Fibroblast of skin of right quadriceps (primary cell): ENCODE measurements at regions not wholly inside any gene's neighbourhood (a gene's known extent, or its start where the extent isn't known, plus 50 kb on each side); places are given as distances from the start of the nearest gene placed in this dataset.
"Not testable (repeated sequence)": the region's sequence is repeated elsewhere in the genome, so short reads cannot be mapped to it uniquely, and the experiment has no call there.

Experiments used
- DNase-seq: peaks from one replicate; pipeline ENCODE4 v3.0.0-alpha.2; 2013

DNA sequence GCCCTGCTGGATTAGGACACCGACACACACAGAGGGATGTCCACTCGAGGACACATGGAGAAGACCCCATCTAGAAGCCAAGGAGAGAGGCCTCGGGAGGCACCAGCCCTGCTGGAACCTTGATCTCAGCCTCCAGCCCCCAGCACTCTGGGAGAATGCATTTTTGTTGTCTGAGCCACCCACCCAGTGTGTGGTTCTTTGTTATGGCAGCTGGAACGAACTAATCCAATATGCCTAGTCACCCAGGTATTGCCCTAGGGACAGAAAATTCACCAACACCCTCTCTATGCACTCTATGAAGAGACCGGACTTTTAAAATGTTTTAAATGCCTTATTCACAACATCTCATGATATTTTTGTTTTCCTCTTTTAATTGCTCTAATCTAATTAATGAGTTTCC, 117.4 kb downstream of the CRYAA start:
- DNase-seq = no peak

DNA sequence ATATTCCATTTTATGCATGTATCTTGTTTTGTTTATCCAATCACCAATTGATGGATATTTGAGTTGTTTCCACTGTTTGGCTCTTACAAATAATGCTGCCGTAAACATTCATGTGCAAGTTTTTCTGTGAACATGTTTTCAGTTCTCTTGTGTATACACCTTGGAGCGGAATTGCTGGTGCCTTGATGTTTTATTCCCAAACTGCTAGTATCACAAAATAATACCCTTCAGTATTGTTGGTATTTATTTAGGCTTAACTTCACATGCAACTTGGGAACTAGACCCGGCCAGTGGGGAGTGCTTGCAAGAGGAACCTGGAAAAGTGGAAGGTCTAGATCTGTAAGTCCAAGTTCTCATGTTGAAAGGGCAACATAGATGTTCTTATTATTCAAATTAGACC, 115.9 kb downstream of the CRYAA start:
- no peak for DNase-seq

DNA sequence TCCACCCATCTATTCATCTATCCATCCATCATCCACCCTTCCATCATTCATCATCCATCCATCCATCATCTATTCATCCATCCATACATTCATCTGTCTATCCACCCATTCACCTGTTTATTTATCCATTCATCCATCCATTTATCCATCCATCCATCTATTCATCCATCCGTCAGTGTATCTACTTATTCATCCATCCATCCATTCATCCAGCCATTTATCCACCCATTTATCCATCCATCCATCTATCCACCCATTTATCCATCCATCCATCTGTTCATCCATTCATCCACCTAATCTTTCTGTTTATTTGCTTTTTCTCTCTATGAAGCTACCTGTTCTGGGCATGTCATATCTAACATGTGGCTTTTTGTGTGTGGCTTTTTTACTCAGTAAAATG, 115.4 kb downstream of the CRYAA start:
- DNase-seq = no peak

DNA sequence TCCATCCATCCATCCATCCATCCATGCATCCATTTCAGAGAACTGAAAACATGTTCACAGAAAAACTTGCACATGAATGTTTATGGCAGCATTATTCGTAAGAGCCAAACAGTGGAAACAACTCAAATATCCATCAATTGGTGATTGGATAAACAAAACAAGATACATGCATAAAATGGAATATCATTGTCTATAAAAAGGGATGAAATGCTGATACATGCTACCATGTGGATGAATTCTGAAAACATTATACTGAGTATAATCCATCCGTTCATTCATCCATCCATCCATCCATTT, 115.1 kb downstream of the CRYAA start:
- DNase-seq = not testable (repeated sequence)

DNA sequence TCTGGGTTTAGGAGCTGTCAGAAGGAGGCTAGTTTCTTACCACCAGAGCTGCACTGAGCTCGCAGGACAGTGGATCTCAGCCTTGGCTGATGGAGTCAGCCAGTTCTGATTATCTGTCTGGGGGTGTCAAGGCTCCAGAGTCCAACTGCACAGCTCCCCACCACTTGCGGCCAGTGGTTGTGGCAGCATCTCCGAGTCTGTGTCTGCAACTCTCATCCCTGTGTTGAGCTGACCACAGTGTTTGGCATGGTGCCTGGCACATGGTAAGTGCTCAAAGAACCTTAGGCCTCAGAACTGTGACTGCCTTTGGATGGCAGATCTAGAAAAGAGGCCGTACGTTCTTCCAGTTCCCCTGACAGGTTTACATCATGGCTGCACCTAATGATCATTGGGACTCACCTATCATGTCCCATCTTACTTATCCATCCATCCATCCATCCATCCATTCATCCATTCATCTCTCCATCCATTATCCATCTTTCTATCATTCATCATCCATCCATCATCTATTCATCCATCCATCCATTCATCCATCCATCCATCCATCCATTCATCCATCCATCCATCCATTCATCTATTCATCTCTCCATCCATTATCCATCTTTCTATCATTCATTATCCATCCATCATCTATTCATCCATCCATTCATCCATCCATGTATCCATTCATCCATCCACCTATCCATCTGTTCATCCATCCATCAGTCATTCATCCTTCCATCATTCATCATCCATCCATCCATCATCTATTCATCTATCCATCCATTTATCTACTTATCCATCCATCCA, 114.5 kb downstream of the CRYAA start:
- no peak for DNase-seq

DNA sequence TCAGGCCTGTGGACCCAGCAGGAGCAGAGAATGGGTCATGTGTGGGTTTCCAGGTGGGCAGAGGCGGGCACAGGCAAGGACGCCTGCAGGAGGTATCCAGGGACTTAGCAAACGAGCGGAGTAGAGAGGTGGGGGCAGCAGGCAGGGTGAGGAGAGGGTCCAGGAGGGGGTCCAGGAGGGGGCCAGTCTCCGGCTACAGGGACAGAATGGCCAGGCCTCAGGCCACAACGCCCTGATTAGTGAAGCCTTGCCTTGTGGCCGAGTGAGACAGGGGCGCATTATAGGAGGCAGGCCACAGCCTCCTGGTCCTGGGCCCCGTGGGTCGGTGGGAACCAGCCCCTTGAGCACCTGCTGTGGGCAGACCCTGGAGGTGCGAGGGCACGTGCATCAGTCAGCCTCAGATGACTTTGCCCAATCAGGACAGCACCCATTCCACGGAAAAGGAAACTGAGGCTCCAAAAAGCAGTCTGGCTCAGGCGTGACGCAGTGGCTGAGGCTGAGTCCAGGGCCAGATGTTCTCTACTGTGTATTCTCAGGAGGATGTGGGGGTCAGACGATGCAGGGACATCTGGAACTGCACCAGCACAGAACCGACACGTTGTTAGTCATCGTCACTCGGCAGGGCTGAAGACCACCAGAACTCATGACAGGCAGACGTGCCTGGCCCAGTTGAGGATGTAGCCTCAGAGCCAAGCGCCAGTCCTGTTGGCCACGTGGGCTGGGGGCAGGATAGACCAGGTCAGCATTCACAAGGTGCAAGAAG, 113.7 kb downstream of the CRYAA start:
- DNase-seq = no peak

DNA sequence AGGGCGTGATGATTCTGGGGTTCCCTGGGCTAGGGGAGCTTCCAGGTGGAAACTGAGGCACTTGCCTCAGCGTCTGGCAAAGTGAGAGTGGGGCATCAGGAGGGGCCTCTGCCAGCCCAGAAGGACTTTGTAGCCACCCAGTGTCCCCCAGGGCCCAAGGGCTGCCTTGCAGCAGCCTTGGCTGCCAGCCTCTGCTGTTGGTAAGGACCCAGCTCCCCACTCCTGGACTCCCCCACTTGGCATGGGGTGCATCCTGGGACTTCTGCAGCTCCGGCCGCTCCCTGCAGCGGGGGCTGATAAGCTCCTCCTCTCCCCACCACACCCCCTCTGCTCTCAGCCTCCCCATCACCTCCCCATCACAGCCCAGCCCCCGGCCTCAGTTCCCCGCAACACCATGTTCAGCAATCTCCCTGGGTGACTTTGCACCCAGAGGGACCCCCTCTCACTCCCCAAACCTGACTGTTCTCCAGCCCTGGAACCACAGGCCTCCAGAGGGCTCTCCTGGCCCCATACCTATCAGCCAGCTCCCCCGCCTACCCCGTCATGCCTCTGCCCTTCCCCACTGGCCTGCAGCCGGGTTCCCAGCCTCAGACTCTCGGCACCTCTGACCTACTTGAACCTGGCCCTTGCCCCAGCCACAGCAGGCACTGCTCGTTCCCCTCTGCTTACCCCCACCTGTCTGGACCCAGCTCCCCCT, 113.0 kb downstream of the CRYAA start:
- DNase-seq = no peak

DNA sequence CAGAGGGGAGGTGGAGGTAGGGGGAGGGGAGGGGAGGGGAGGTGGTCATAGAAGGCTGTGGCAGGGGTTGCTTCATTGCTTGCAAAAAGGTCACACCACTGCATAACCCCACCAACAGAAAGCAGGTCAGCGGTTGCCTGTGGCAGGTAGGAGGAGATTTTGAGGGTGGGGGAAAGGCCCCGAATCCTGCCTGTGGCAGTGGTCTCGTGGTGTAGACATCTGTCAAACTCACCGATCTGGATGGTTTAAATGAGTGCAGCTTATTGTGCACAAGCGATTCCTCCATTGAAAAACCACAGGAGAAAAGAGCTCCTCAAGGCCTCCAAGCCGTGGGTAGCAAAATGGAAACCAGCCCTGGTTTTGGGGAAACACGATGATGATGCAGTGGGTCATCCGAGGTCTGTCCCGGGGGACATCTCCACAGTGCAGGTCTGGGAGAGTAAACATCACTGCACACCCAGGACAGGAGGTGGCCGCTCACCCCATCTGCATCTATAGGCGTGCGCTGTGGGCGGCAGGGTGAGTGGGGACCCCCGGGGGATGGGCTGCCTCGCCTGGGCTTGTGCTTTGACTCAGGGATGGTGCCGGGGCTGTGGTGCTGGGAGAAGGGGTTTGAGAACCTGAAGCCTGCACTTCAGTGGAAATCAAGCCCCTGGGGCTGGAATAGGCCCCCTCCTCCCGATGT, 112.3 kb downstream of the CRYAA start:
- no peak for DNase-seq

DNA sequence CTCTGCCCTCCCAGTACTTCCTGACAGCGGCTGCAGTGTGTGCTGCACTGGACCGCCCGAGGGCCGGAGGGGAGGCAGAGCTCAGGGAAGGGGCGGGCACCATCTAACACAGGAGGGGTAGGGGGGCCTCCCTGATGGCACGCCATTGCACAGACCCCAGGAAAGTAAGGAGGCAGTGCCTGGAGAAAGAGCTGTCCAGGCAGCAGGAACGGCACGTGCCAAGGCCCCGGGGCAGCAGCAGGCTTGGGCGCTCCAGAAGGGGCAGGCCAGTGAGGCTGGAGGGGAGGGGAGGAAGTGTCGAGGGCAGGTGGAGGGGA, 110.7 kb downstream of the CRYAA start:
- DNase-seq = no peak

DNA sequence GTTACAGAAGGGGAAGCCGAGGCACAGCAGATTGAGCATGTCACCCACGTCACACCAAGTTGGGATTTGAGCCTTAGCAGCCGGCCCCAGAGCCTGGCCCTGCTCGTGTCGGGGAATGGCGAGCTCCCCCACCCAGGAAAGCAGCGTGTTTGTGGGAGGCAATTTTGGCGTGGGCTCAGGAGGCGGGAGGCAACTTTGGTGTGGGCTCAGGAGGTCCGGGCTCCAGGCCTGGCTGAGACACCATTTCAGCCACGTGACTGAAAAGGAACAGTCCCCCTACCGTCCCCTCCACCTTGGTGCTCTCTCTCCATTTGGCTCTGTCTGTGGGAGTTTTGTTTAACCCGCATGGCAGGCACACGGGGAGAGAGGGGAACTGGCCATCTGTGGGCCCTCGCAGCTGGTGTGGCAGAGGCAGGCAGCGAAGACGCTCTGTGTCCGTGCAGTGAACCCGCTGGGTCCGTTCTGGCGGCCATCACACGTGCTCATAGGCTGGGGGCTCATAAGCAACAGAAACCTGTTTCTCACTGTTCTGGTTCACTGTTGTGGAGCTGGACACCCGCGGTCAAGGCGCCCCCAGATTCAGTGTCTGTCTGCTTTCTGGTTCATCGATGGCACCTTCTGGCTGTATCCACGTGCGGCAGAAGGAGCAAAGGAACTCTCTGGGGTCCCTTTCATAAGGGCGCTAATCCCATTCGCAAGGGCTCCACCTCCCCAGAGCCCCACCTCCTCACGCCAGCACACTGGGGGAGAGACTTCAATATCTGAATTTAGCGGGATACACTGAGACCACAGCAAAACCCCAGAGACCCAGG, 110.2 kb downstream of the CRYAA start:
- DNase-seq = no peak

DNA sequence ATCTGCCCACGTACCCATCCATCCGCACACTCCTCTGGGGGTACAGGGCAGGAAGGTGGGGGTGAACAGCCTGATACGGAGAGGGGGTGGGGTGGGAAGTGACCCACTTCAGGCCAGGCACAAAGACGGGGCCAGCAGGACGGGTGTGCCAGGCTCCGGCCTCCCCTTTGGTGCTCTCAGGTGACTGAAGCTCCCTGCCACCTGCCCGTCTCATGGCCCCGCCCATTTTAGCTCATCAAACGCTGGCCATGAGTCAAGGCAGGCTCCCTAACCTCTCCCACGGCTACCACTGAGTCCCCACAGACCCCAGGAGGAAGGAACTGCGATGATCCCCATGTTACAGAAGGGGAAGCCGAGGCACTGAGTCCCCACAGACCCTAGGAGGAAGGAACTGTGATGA, 109.6 kb downstream of the CRYAA start:
- DNase-seq = no peak

DNA sequence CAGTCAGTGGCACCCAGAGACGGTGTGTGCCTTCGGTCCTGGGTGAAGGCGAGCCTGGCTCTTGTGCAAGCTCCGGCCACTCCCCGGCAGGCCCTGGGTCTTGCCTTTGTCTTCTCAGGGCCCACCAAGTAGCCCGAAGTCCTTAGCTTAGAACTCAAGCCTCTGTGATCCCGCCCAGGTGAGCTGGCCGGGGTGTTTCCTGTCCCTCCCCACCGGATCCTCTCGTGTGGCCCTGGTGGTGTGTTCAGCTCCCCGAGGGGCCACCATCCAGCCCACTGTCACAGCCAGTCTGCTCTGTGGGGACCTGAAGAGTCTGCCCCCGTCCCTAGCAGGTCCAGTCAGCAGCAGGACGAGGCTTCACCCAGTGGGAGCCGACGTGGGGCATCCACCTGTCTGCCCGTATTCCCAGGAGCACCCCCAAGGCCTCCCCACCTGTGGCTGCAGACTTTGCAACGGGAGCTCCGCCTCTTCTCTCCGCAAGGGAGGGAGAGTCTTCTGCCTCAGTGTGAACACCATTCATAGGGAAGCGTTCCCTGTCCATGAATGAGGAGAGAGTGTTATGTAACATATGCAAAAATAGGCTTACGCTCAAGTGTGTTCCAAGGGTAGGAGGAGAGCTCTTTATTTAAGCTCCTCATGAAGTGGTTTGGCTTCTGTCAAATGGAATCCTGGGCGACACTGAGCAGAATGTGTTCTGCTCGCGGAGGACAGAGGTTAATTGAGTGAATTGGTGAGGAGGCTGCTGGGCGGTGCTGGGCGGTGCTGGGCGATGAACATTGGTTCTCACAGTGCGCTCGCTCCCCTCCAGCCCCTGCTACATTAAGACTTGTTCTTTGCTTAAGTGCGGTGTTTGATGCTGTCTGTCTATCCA, 108.9 kb downstream of the CRYAA start:
- no peak for DNase-seq

DNA sequence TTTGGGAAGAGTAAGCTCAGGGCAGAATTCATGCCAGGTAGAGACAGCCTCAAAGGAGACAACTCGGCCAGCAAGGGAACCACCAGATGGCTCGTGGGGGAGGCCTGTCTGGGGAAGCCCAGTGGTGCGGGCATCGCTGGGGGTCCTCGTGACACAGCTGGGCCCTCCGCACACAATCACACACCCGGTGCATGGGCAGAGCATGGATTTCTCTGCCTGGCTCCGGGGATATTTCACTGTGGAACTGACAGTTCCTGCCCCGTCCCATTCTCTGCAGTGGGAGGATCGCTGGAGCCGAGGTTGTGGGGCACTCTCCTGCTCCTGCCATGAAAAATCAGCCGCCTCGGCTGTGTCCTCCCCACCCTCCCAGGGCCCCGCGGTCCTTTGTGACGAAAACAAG, 108.0 kb downstream of the CRYAA start:
- no peak for DNase-seq

DNA sequence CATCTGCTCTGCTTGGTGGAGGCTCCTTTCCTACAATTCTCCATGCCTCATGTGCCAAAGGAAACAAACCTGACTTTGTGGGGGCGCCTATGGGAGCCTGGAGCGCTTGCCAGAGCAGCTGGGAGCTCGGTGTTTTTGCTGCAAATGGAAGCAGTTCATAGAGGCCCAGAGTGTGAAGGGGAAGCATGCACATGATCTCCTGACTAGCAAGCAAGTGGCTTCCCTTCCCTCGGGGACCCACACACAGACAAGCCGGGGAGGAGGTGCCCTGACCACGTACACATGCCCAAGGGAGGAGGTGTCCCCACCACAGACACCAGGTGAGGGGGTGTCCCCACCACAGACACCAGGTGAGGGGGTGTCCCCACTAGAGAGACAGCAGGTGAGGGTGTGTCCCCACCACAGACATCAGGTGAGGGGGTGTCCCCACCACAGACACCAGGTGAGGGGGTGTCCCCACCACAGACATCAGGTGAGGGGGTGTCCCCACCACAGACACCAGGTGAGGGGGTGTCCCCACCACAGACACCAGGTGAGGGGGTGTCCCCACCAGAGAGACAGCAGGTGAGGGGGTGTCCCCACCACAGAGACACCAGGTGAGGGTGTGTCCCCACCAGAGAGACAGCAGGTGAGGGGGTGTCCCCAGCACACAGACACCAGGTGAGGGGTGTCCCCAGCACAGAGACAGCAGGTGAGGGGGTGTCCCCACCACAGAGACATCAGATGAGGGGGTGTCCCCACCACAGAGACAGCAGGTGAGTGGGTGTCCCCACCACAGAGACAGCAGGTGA, 106.8 kb downstream of the CRYAA start:
- DNase-seq = no peak

DNA sequence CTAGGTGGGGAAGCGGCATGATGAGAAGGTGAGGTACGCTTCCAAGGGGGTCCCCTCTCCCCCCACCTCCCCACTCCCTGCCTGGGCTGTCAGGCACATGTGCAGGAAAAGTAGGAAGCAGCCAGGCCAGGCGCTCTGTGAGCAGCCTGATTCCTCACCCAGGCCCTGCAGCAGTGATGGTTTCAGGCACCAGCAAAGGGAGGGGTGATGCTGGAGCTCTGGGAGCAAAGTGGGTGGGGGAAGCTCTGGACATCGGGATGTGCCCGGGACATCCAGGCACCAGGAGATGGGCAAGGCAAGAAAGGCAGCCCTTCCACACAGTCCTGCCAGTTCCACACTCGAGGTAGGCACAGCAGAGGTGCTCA, 106.1 kb downstream of the CRYAA start:
- DNase-seq = no peak

DNA sequence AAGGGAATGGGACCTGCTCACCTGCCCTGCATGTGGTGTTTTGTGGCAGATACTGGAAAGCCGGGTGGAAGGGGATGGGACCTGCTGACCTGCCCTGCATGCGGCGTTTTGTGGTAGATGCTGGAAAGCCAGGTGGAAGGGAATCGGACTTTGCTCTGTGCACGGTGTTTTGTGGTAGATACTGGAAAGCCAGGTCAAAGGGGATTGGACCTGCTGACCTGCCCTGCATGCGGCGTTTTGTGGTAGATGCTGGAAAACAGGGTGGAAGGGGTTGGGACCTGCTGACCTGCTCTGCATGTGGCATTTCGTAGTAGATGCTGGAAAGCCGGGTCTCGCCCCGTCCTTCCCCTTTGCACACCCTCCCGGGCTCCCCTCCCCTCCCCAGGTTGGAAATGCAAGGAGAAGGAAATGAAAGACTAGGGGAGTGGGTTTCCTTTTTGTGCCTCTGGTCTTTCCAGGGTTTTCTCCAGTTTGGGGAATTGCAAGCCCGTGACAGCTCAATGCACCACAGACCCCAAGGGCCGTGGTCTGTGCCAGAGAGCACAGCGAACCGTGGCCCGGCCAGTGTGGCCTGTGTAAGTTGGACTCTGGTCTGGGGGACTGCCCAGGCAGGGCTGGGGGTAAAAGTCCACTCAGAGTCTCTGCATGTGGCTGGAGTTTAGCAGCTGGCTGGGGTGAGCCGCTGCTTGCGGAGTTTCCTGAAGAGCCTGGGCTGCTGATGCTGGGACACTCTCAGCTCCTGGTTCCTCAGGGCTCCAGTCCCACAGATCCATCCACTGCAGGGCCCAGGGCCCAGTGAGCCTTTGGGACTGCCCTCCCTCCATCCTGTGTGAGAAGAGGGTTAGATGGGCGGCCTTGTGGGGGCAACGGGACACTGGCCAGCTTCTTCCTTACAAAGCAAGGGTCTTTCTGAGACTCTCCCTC, 105.5 kb downstream of the CRYAA start:
- DNase-seq = no peak

DNA sequence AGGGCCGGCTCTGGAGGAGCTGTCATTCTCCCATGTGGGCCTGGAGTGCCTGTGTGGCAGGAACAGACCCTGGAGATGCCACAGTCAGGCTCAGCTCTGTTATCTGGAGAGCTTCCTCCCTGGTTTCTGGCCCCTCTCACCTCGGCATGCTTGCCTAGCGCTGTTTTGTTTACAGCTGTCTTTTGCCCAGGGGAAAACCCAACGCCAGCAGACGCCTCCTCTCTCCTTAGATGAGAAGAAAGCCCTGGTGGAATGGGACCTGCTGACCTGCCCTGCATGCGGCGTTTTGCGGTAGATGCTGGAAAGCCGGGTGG, 104.9 kb downstream of the CRYAA start:
- DNase-seq = no peak

DNA sequence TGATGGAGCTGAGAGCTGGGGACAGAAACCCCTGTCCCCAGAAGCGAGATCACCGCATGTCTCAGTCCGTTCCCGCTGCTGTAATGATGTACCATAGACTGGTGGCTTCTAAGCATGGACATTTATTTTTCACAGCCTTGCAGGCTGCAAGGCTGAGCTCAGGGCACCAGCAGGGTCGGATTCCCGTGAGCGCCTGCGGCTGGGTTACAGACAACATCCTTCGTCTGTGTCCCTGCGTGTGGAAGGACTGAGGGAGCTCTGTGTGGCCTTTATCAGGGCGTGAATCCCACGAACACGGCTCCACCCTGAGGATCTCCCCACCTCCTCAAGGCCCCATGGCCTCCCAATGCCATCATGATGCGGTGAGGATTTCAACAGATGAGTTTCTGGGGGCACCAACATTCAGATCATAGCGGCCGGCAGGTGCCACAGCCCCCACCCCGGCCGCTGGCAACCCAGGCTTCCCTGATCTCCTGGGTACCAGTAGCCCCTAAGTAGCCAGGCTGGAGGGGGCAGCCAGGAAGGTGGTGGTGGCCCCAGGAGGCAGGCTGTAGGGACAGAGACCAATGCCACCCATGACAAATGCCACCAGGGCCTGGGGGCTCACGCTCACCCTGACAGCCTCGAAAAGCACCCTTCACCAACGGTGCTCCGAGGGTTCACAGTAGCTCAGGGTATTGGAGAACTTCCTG, 104.4 kb downstream of the CRYAA start:
- DNase-seq = no peak

DNA sequence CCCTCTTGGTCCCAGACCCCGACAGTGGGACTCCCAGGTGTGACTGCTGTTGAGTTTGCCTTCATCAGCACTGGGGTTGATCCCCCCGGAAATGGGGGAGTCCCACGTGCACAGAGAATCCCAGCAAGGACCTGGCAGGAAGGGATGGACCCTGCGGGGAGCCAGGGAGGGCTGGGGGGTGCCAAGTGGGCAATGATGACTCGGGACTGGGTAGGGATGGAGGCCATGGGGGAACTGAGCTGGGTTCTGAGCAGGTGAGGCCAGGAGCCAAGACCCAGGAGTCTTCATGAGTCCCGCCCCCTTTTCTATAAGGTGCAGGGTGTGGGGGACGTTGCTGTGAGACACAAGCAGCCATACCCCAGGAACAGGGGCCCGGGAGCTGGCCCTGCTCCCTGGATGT, 103.8 kb downstream of the CRYAA start:
- no peak for DNase-seq
